MM.1S (cell line): ENCODE measurements at regions not wholly inside any gene's neighbourhood (a gene's known extent, or its start where the extent isn't known, plus 50 kb on each side); places are given as distances from the start of the nearest gene placed in this dataset.
"Not testable (repeated sequence)": the region's sequence is repeated elsewhere in the genome, so short reads cannot be mapped to it uniquely, and the experiment has no call there.

Source experiments
- DNase-seq: peaks from one replicate; pipeline ENCODE4 v3.0.0-alpha.2; 2015
- H2AFZ ChIP-seq: fragments of 300-600 bp; sonication (generic); 2 replicates; pipeline ENCODE4 v1.6.0; 2016; ENCODE audit warnings: antibody characterized with exemption, low read length
- H3F3A ChIP-seq: fragments of 300-600 bp; sonication (generic); 2 replicates; pipeline ENCODE4 v1.6.1; 2016; ENCODE audit warnings: mild to moderate bottlenecking, antibody characterized with exemption, low read length, moderate library complexity, mixed read lengths; ENCODE audit not compliant: insufficient read depth
- H3K27ac ChIP-seq: fragments of 300-600 bp; sonication (generic); 2 replicates; pipeline ENCODE4 v1.5.1; 2016; ENCODE audit warnings: mild to moderate bottlenecking, low read length
- H3K27me3 ChIP-seq: fragments of 300-600 bp; sonication (generic); replicated peaks from 2 replicates; pipeline ENCODE4 v1.6.0; 2016; ENCODE audit warnings: low read length; ENCODE audit not compliant: insufficient read depth
- H3K36me3 ChIP-seq: fragments of 300-600 bp; sonication (generic); replicated peaks from 2 replicates; pipeline ENCODE4 v1.6.1; 2016; ENCODE audit warnings: mild to moderate bottlenecking, low read length, mixed read lengths; ENCODE audit not compliant: insufficient read depth
- H3K4me1 ChIP-seq: fragments of 300-600 bp; sonication (generic); 2 replicates; pipeline ENCODE4 v1.6.1; 2016; ENCODE audit warnings: low read length, mixed read lengths
- H3K4me2 ChIP-seq: fragments of 300-600 bp; sonication (generic); 2 replicates; pipeline ENCODE4 v1.6.0; 2016; ENCODE audit warnings: low read depth, low read length
- H3K4me3 ChIP-seq: fragments of 300-600 bp; sonication (generic); 2 replicates; pipeline ENCODE4 v1.5.1; 2016; ENCODE audit warnings: low read length, mixed read lengths
- H3K79me2 ChIP-seq: fragments of 300-600 bp; sonication (generic); 2 replicates; pipeline ENCODE4 v1.6.1; 2016; ENCODE audit warnings: mixed run types, low read length, mixed read lengths
- H3K9ac ChIP-seq: fragments of 300-600 bp; sonication (generic); 2 replicates; pipeline ENCODE4 v1.6.1; 2016; ENCODE audit warnings: low read length, mixed read lengths
- H3K9me2 ChIP-seq: fragments of 300-600 bp; sonication (generic); replicated peaks from 2 replicates; pipeline ENCODE4 v1.6.1; 2016; ENCODE audit warnings: mild to moderate bottlenecking, low read length, mixed read lengths; ENCODE audit not compliant: insufficient read depth
- H3K9me3 ChIP-seq: fragments of 300-600 bp; sonication (generic); replicated peaks from 2 replicates; pipeline ENCODE4 v1.6.1; 2016; ENCODE audit warnings: mild to moderate bottlenecking, low read length, mixed read lengths; ENCODE audit not compliant: insufficient read depth
- H4K20me1 ChIP-seq: fragments of 300-600 bp; sonication (generic); 2 replicates; pipeline ENCODE4 v1.6.1; 2016; ENCODE audit warnings: mild to moderate bottlenecking, low read length, moderate library complexity, mixed read lengths; ENCODE audit not compliant: insufficient read depth
- EZH2 ChIP-seq: fragments of 300-600 bp; sonication (generic); optimal IDR thresholded peaks from 2 replicates; pipeline ENCODE3; 2017; ENCODE audit warnings: low read depth, mild to moderate bottlenecking, antibody characterized with exemption, low read length, mixed read lengths
- EZH2phosphoT487 ChIP-seq: fragments of 300-600 bp; sonication (generic); IDR thresholded peaks from 2 replicates; pipeline ENCODE4 v1.6.1; 2018; ENCODE audit warnings: antibody characterized with exemption, low read length
- TF ChIP-seq, protein P1 (sequence below): fragments of 300-600 bp; sonication (generic); IDR thresholded peaks from 2 replicates; pipeline ENCODE4 v1.5.1; 2016; ENCODE audit warnings: antibody characterized with exemption, low read length, mixed read lengths

DNA sequence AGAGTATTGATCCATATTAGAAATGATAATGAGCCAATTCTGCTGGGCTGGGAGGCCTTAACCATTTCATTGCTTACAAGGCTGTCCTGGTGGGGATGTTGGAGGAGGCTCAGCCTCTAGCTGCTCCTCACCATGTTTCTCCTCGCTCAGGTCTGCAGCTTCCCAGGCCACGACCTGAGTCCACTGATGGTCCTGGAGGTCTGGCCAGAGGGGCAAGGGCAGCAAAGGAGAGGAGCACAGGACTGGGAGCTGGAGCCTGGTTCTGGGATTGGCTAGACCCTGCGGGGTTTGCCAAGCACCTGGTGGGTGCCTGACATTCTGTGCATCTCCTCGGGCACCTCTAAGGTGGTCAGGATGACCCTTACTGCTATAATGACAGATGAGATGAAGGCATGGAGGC lies 92.6 kb downstream of the KIF26A start:
- Histone ChIP-seq H3K27me3 (no peaks in the 10 kb centered on the region; the same call in 1 of the 2 replicates), H3K4me2 (no peak overlapping the region), H4K20me1 (no peaks in the 10 kb centered on the region), H3K4me1 (no peaks in the 10 kb centered on the region), H3K27ac (no peak overlapping the region), H3K9ac (no peak overlapping the region), H3K36me3 (no peaks in the 10 kb centered on the region), H3K9me3 (no peaks in the 10 kb centered on the region), H3K9me2 (no peaks in the 10 kb centered on the region), H2AFZ (no peak overlapping the region), H3K4me3 (no peak overlapping the region), H3F3A (no peaks in the 10 kb centered on the region), H3K79me2 (no peaks in the 10 kb centered on the region)
- no peak for DNase-seq
- TF ChIP-seq, protein P1, sequence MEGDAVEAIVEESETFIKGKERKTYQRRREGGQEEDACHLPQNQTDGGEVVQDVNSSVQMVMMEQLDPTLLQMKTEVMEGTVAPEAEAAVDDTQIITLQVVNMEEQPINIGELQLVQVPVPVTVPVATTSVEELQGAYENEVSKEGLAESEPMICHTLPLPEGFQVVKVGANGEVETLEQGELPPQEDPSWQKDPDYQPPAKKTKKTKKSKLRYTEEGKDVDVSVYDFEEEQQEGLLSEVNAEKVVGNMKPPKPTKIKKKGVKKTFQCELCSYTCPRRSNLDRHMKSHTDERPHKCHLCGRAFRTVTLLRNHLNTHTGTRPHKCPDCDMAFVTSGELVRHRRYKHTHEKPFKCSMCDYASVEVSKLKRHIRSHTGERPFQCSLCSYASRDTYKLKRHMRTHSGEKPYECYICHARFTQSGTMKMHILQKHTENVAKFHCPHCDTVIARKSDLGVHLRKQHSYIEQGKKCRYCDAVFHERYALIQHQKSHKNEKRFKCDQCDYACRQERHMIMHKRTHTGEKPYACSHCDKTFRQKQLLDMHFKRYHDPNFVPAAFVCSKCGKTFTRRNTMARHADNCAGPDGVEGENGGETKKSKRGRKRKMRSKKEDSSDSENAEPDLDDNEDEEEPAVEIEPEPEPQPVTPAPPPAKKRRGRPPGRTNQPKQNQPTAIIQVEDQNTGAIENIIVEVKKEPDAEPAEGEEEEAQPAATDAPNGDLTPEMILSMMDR, result no peak
- TF ChIP-seq EZH2phosphoT487, result no peak
- TF ChIP-seq EZH2, result no peak

DNA sequence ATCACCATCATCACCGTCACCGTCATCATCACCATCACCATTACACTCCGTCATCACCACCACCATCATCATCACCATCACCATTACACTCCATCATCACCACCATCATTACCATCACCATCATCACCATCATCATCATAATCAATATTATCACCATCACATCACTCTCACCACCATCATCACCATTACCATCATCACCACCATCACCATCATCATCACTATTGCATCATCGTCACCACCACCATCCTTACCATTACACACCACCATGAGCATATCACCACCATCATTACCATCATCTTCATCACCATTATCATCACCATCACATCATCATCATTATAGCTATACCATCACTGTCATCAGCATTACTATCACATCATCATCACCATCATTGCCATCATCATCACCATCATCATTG lies 93.7 kb downstream of the KIF26A start:
- Histone ChIP-seq H3K79me2 (no peaks in the 10 kb centered on the region), H3K36me3 (no peaks in the 10 kb centered on the region), H4K20me1 (no peaks in the 10 kb centered on the region), H2AFZ (no peak overlapping the region), H3K9me2 (no peaks in the 10 kb centered on the region), H3K9ac (no peak overlapping the region), H3K9me3 (no peaks in the 10 kb centered on the region), H3K27ac (no peak overlapping the region), H3K4me2 (no peak overlapping the region), H3K4me1 (no peaks in the 10 kb centered on the region), H3F3A (no peaks in the 10 kb centered on the region), H3K4me3 (no peak overlapping the region), H3K27me3 (no peaks in the 10 kb centered on the region)
- DNase-seq, result no peak
- TF ChIP-seq, protein P1, result no peak
- TF ChIP-seq EZH2phosphoT487 (no peak), EZH2 (no peak)

DNA sequence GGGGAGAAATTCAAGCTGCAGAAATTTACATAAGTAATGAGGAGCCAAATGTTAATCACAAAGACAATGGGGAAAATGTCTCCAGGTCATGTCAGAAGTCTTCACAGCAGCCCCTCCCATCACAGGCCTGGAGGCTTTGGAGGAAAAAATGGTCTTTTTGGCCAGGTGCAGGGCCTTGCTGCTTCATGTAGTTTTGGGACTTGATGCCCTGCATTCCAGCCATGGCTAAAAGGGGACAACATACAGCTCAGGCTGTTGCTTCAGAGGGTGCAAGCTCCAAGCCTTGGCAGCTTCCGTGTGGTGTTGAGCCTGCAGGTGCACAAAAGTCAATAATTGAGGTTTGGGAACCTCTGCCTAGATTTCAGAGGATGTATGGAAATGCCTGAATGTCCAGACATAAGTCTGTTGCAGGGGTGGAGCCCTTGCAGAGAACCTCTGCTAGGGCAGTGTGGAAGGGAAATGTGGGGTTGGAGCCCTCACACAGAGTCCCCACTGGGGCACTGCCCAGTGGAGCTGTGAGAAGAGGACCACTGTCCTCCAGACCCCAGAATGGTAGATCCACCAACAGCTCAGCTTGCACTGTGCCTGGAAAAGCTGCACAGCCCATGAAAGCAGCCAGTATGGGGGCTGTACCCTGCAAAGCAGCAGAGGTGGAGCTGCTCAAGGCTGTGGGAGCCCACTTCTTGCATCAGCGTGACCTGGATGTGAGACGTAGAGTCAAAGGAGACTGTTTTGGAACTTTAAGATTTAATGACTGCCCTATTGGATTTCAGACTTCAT lies 95.8 kb downstream of the KIF26A start:
- H3K36me3 ChIP-seq, H4K20me1 ChIP-seq, H3K9me3 ChIP-seq, H2AFZ ChIP-seq, H3K79me2 ChIP-seq, H3F3A ChIP-seq, H3K9me2 ChIP-seq, H3K4me1 ChIP-seq, H3K27ac ChIP-seq, H3K4me3 ChIP-seq, H3K4me2 ChIP-seq, DNase-seq, H3K27me3 ChIP-seq, H3K9ac ChIP-seq: not testable (repeated sequence)

DNA sequence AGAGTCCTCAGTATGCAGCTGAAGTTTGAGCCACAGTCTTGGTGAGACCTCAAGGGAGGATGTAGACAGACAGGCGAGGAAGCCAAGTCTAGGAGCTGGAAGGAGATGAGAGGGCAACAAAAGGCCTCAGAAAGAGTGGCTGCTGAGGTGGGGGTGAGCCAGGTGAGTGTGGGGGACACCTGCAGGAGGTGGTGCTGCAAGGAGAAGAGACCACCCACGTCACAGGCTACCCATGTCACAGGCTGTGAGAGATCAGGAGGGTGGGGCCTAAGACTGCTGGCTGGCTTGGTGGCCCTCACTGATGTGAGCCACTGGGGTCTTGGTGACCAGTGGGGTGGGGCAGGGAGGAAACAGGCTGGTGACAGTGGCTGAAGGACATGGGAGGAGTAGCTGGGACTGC lies 97.3 kb downstream of the KIF26A start:
- H4K20me1 ChIP-seq, result no peaks in the 10 kb centered on the region
- H3K9me3 ChIP-seq, result no peaks in the 10 kb centered on the region
- H2AFZ ChIP-seq, result no peak overlapping the region
- no peaks in the 10 kb centered on the region for H3K9me2 ChIP-seq
- no peaks in the 10 kb centered on the region for H3K79me2 ChIP-seq
- TF ChIP-seq, protein P1, result no peak
- no peak overlapping the region for H3K4me3 ChIP-seq
- no peak overlapping the region for H3K4me2 ChIP-seq
- H3K4me1 ChIP-seq, result no peaks in the 10 kb centered on the region
- no peak for DNase-seq
- no peaks in the 10 kb centered on the region for H3K36me3 ChIP-seq
- H3K9ac ChIP-seq, result no peak overlapping the region
- H3K27me3 ChIP-seq, result no peaks in the 10 kb centered on the region; the same call in 1 of the 2 replicates
- H3K27ac ChIP-seq, result no peak overlapping the region
- no peaks in the 10 kb centered on the region for H3F3A ChIP-seq
